ENCODE measurements at regions not wholly inside any gene's neighbourhood (a gene's known extent, or its start where the extent isn't known, plus 50 kb on each side); places are given as distances from the start of the nearest gene placed in this dataset.
"Not testable (repeated sequence)": the region's sequence is repeated elsewhere in the genome, so short reads cannot be mapped to it uniquely, and the experiment has no call there.

DNA sequence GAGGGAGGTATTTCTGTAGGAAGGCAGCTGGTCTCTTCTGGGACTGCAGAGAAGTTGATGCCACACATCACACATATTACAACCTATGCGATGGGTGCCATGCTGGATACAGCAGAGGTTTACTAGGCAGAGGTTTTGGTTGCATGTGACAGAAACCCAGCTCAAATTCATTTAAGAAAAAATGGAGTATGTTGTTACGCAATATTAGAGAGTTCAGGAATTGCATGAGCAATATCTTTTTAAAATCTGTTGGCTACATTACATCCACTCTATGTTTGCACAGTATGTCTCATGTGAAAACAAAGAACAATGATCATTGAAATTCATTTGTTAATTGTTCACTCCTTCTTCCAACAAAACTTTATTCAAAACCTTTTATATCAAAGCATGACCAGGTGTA is 425.2 kb downstream of the RWDD3 start:
- 85 to 94% methylated on average over 2 of the region's 2 CpGs for WGBS, 2 donors (ENCODE audit: low coverage in 1 of 2)
- no peaks in the 10 kb centered on the region for H3K27me3 ChIP-seq
- H3K36me3 ChIP-seq, result no peaks in the 10 kb centered on the region
- peaks cover 0 to 19% (median 0%) of the 10 kb centered on the region in 3 donors for H3K4me1 ChIP-seq
- peak overlapping the region in 1 of 4 donors; percentile 20 for H3K27ac ChIP-seq
- TF ChIP-seq POLR2A (IDR thresholded peaks at IDR 0.05), result no peak
- TF ChIP-seq, protein P1, sequence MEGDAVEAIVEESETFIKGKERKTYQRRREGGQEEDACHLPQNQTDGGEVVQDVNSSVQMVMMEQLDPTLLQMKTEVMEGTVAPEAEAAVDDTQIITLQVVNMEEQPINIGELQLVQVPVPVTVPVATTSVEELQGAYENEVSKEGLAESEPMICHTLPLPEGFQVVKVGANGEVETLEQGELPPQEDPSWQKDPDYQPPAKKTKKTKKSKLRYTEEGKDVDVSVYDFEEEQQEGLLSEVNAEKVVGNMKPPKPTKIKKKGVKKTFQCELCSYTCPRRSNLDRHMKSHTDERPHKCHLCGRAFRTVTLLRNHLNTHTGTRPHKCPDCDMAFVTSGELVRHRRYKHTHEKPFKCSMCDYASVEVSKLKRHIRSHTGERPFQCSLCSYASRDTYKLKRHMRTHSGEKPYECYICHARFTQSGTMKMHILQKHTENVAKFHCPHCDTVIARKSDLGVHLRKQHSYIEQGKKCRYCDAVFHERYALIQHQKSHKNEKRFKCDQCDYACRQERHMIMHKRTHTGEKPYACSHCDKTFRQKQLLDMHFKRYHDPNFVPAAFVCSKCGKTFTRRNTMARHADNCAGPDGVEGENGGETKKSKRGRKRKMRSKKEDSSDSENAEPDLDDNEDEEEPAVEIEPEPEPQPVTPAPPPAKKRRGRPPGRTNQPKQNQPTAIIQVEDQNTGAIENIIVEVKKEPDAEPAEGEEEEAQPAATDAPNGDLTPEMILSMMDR (IDR thresholded peaks at IDR 0.05), result no peak
- TF ChIP-seq EP300 (IDR thresholded peaks at IDR 0.05), result no peak
- TF ChIP-seq POLR2AphosphoS5 (IDR thresholded peaks at IDR 0.05), result no peak
- ATAC-seq, result no peak
- H3K4me3 ChIP-seq, result no peak overlapping the region
- H3K9me3 ChIP-seq, result peaks cover 0 to 12% (median 0%) of the 10 kb centered on the region in 3 donors

DNA sequence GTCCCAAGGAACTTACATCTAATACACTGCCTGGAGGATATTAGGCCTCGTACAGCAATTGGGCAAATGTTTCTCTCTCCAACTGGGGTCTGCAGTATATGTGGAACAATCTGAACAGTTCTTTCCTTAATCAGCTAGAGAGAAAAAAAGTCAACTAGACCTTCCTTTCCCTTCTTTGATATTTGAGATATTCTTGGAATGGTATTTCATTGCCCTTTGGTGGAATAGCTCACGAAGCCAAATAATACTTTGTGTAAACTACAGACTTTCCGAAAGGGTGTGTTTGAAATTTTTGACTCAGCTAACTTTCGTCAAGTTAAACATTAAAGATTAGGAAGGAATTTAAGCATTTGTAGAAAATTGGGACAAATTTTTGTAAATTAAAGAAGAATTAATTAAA is 425.6 kb downstream of the RWDD3 start:
- no peaks in the 10 kb centered on the region for H3K36me3 ChIP-seq
- H3K27me3 ChIP-seq, result no peaks in the 10 kb centered on the region
- H3K4me1 ChIP-seq, result peaks cover 0 to 19% (median 0%) of the 10 kb centered on the region in 3 donors
- 21 to 33% methylated on average over 4 of the region's 4 CpGs for WGBS, 2 donors (ENCODE audit: low coverage in 1 of 2)
- H3K4me3 ChIP-seq, result no peak overlapping the region
- H3K27ac ChIP-seq, result peak overlapping the region in 1 of 4 donors; percentile 20
- no peak for ATAC-seq
- peaks cover 0 to 12% (median 0%) of the 10 kb centered on the region in 3 donors for H3K9me3 ChIP-seq
- no peak for TF ChIP-seq EP300 (IDR thresholded peaks at IDR 0.05)
- TF ChIP-seq, protein P1 (IDR thresholded peaks at IDR 0.05), result no peak
- TF ChIP-seq POLR2A (IDR thresholded peaks at IDR 0.05), result no peak
- TF ChIP-seq POLR2AphosphoS5 (IDR thresholded peaks at IDR 0.05), result no peak

DNA sequence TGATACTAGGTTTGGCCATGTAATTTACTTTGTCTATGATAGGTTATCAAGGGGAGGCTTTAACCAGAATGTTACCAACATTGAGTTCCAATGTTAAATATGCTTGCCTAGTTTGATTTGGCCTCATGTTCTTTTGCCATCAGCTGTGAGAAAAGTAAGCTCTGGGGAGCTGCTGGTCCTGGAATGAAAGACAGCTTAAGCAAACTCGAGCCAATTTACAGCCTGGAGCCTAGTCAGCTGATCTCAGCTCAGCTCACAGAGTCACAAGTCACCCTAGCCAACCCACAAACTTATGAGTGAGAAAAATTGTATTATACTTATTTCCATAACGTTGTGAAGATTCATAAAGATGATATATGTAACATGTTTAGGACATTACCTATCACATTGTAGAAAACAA is 426.7 kb downstream of the RWDD3 start:
- no peak for ATAC-seq
- 20 to 38% methylated on average over 2 of the region's 2 CpGs for WGBS, 2 donors (ENCODE audit: low coverage in 1 of 2)
- no peak overlapping the region for H3K4me3 ChIP-seq
- H3K4me1 ChIP-seq, result peaks cover 0 to 19% (median 0%) of the 10 kb centered on the region in 3 donors
- no peaks in the 10 kb centered on the region for H3K27me3 ChIP-seq
- H3K9me3 ChIP-seq, result peaks cover 0 to 12% (median 0%) of the 10 kb centered on the region in 3 donors
- TF ChIP-seq EP300 (IDR thresholded peaks at IDR 0.05), result no peak
- TF ChIP-seq, protein P1 (IDR thresholded peaks at IDR 0.05), result no peak
- no peak for TF ChIP-seq POLR2AphosphoS5 (IDR thresholded peaks at IDR 0.05)
- no peak for TF ChIP-seq POLR2A (IDR thresholded peaks at IDR 0.05)
- no peaks in the 10 kb centered on the region for H3K36me3 ChIP-seq
- peak overlapping the region in 1 of 4 donors; percentile 20 for H3K27ac ChIP-seq

DNA sequence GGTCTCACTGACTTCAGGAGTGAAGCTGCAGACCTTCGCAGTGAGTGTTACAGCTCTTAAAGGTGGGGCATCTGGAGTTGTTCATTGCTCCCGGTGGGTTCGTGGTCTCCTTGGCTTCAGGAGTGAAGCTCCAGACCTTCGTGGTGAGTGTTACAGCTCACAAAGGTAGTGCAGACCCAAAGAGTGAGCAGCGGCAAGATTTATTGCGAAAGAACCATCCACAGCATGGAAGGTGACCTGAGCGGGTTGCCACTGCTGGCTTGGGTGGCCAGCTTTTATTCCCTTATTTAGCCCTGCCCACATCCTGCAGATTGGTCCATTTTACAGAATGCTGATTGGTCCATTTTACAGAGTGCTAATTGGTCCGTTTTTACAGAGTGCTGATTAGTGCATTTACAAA is 429.5 kb downstream of the RWDD3 start:
- H3K36me3 ChIP-seq, H3K27ac ChIP-seq, ATAC-seq, H3K4me3 ChIP-seq, H3K27me3 ChIP-seq: not testable (repeated sequence)
- H3K9me3 ChIP-seq, result peaks cover 0 to 12% (median 0%) of the 10 kb centered on the region in 3 donors
- 83 to 91% methylated on average over 4 to 6 of the region's 8 CpGs for WGBS, 2 donors (ENCODE audit: low coverage in 1 of 2)
- peaks cover 0 to 19% (median 0%) of the 10 kb centered on the region in 3 donors for H3K4me1 ChIP-seq

DNA sequence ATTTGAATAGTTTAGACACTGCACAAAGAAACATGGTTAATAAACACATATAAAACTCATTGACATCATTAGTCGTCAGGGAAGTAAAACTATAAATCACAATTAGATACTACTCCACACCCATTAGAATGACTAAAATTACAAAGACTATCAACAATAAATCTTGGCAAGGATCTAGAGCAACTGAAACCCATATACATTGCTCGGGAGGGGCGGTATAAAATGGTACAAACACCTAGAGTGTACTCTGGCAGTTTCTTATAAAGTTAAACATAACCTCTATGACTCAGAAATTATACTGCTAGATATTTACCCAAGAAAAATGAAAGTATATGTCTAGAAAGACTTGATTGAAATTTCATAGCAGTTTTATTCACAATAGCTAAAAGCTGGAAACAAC is 434.2 kb downstream of the RWDD3 start:
- Histone ChIP-seq H3K27me3 (no peaks in the 10 kb centered on the region), H3K4me3 (no peak overlapping the region), H3K27ac (no peak overlapping the region), H3K4me1 (no peaks in the 10 kb centered on the region), H3K36me3 (no peaks in the 10 kb centered on the region), H3K9me3 (peaks cover 0 to 7% (median 0%) of the 10 kb centered on the region in 3 donors)
- TF ChIP-seq EP300 (IDR thresholded peaks at IDR 0.05) (no peak), POLR2AphosphoS5 (IDR thresholded peaks at IDR 0.05) (no peak), POLR2A (IDR thresholded peaks at IDR 0.05) (no peak)
- TF ChIP-seq, protein P1 (IDR thresholded peaks at IDR 0.05), result no peak
- no peak for ATAC-seq
- WGBS, 2 donors (ENCODE audit: low coverage in 1 of 2), result 71 to 87% methylated on average over 3 of the region's 3 CpGs

DNA sequence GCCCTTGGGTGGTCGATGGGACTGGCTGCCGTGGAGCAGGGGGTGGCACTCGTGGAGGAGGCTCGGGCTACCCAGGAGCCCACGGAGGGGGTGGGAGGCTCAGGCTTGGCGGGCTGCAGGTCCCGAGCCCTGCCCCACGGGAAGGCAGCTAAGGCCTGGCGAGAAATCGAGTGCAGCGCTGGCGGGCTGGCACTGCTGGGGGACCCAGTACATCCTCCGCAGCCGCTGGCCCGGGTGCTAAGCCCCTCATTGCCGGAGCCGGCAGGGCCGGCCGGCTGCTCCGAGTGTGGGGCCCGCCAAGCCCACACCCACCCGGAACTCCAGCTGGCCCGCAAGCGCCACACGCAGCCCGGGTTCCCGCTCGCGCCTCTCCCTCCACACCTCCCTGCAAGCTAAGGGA is 435.6 kb downstream of the RWDD3 start:
- no CpG with 5 or more reads among the region's 29 CpGs for WGBS, 2 donors (ENCODE audit: low coverage in 1 of 2)
- H3K36me3 ChIP-seq, H3K9me3 ChIP-seq, H3K4me3 ChIP-seq, H3K27me3 ChIP-seq, H3K27ac ChIP-seq, ATAC-seq, H3K4me1 ChIP-seq: not testable (repeated sequence)
